Fibroblast of pulmonary artery (primary cell): ENCODE measurements at regions not wholly inside any gene's neighbourhood (a gene's known extent, or its start where the extent isn't known, plus 50 kb on each side); places are given as distances from the start of the nearest gene placed in this dataset.
"Not testable (repeated sequence)": the region's sequence is repeated elsewhere in the genome, so short reads cannot be mapped to it uniquely, and the experiment has no call there.

ENCODE experiments used
- DNase-seq: peaks from one replicate; pipeline ENCODE4 v3.0.0-alpha.2; 2010; ENCODE audit warnings: low read depth
- H3K4me3 ChIP-seq: replicated peaks from 2 replicates; pipeline ENCODE4 v1.5.1; 2011; ENCODE audit warnings: low read depth, mild to moderate bottlenecking, control low read depth, low read length, moderate library complexity
- CTCF ChIP-seq: IDR thresholded peaks from 2 replicates; pipeline ENCODE4 v1.5.1; 2011; ENCODE audit warnings: mild to moderate bottlenecking, control low read depth, low read length, inconsistent platforms; ENCODE audit errors: missing control alignments

- DNase-seq, H3K4me3 ChIP-seq: not testable (repeated sequence)
These were observed 61.7 kb downstream of the DMRTA1 start for GRCh38 chr9:22508354-22508753.

GRCh38 chr9:22508790-22509189 is 62.2 kb downstream of the DMRTA1 start:
- no peak for TF ChIP-seq CTCF
- no peak for DNase-seq
- no peak overlapping the region for H3K4me3 ChIP-seq

GRCh38 chr9:22512495-22512894 is 65.9 kb downstream of the DMRTA1 start:
- no peak for TF ChIP-seq CTCF
- DNase-seq, result no peak
- no peak overlapping the region for H3K4me3 ChIP-seq

GRCh38 chr9:22514871-22515270 is 68.2 kb downstream of the DMRTA1 start:
- no peak for DNase-seq
- no peak for TF ChIP-seq CTCF
- H3K4me3 ChIP-seq, result no peak overlapping the region

- TF ChIP-seq CTCF, result no peak
- H3K4me3 ChIP-seq, result no peak overlapping the region
- no peak for DNase-seq
These were observed 75.6 kb downstream of the DMRTA1 start for GRCh38 chr9:22522206-22522740.

- peak; percentile 0 for DNase-seq
- no peak overlapping the region for H3K4me3 ChIP-seq
- no peak for TF ChIP-seq CTCF
These were observed 81.9 kb downstream of the DMRTA1 start for GRCh38 chr9:22528485-22528884.

- no peak overlapping the region for H3K4me3 ChIP-seq
- TF ChIP-seq CTCF, result no peak
- no peak for DNase-seq
These were observed 83.0 kb downstream of the DMRTA1 start for GRCh38 chr9:22529426-22530199.
